ENCODE measurements at regions not wholly inside any gene's neighbourhood (a gene's known extent, or its start where the extent isn't known, plus 50 kb on each side); places are given as distances from the start of the nearest gene placed in this dataset.

DNA sequence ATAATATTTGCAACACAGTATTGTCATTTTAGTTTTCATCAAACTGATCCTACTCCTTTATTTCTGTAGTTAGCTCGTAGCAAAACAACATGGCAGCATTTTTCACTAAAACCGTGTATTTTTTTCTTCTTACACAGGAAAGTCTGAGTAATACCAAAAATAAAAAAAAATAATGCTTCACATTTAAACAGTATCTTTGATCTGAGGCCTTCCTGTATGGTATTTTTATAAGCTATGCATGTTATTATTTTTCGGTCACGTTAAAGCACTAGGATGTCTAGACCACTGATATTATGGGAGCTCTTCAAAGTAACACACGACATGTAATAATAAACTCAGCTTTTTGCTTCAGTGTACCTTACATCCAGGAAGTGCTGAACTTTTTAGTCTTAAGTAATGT, 94.1 kb upstream of the SRD5A3 start:
- Histone ChIP-seq H3K4me1 (ENCODE audit: control insufficient read depth, extremely low read depth, insufficient read depth, low read length) (no peaks in the 10 kb centered on the region), H3K36me3 (ENCODE audit: control insufficient read depth in 2 of 2, extremely low read depth in 1 of 2, insufficient read depth in 2 of 2, low read length in 2 of 2) (no peaks in the 10 kb centered on the region), H3K4me3 (ENCODE audit: control insufficient read depth in 2 of 3, extremely low read depth in 1 of 3, insufficient read depth in 2 of 3, low read depth in 1 of 3, low read length in 3 of 3) (no peak overlapping the region), H2AFZ (ENCODE audit: control insufficient read depth, low read length) (no peak overlapping the region), H3K79me2 (ENCODE audit: control insufficient read depth, insufficient read depth, low read length) (no peaks in the 10 kb centered on the region), H3K27me3 (ENCODE audit: control insufficient read depth, extremely low read depth, insufficient read depth, low read length) (no peaks in the 10 kb centered on the region), H3K9me3 (ENCODE audit: control insufficient read depth, low read depth, low read length) (no peaks in the 10 kb centered on the region), H3K9me1 (ENCODE audit: control insufficient read depth, extremely low read depth, insufficient read depth, low read length) (no peaks in the 10 kb centered on the region), H4K20me1 (ENCODE audit: control insufficient read depth, extremely low read depth, insufficient read depth, low read length) (no peaks in the 10 kb centered on the region), H3K4me2 (ENCODE audit: control insufficient read depth, extremely low read depth, insufficient read depth, low read depth, low read length) (no peak overlapping the region), H3K27ac (ENCODE audit: control insufficient read depth, insufficient read depth, low read length) (no peak overlapping the region), H3K9ac (ENCODE audit: control insufficient read depth, extremely low read depth, insufficient read depth, low read length) (no peak overlapping the region)
- dilution Hi-C loops (cut with MboI; ENCODE audit: extremely low pct_ligation_motif_present, low sequenced_read_pairs): no loop called here
- FAIRE-seq (no peak), DNase-seq (ENCODE audit: low read depth, low spot score) (no peak)
- TF ChIP-seq, protein P1, sequence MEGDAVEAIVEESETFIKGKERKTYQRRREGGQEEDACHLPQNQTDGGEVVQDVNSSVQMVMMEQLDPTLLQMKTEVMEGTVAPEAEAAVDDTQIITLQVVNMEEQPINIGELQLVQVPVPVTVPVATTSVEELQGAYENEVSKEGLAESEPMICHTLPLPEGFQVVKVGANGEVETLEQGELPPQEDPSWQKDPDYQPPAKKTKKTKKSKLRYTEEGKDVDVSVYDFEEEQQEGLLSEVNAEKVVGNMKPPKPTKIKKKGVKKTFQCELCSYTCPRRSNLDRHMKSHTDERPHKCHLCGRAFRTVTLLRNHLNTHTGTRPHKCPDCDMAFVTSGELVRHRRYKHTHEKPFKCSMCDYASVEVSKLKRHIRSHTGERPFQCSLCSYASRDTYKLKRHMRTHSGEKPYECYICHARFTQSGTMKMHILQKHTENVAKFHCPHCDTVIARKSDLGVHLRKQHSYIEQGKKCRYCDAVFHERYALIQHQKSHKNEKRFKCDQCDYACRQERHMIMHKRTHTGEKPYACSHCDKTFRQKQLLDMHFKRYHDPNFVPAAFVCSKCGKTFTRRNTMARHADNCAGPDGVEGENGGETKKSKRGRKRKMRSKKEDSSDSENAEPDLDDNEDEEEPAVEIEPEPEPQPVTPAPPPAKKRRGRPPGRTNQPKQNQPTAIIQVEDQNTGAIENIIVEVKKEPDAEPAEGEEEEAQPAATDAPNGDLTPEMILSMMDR (optimal IDR thresholded peaks at IDR 0.05 in 1 of 3, IDR thresholded peaks at IDR 0.05 in 1 of 3, conservative IDR thresholded peaks at IDR 0.05 in 1 of 3; ENCODE audit: extremely low read depth in 1 of 3, insufficient read depth in 2 of 3, low read length in 3 of 3): no peak

- H3K27ac ChIP-seq (ENCODE audit: control insufficient read depth, insufficient read depth, low read length): no peak overlapping the region
- FAIRE-seq: no peak
Observed at GRCh38 chr4:55253948-55254593, 92.0 kb upstream of the SRD5A3 start.

More at GRCh38 chr4:55253948-55254593, 92.0 kb upstream of the SRD5A3 start:
- Histone ChIP-seq H3K27me3 (ENCODE audit: control insufficient read depth, extremely low read depth, insufficient read depth, low read length) (no peaks in the 10 kb centered on the region), H3K4me1 (ENCODE audit: control insufficient read depth, extremely low read depth, insufficient read depth, low read length) (no peaks in the 10 kb centered on the region), H3K4me2 (ENCODE audit: control insufficient read depth, extremely low read depth, insufficient read depth, low read depth, low read length) (no peak overlapping the region), H4K20me1 (ENCODE audit: control insufficient read depth, extremely low read depth, insufficient read depth, low read length) (no peaks in the 10 kb centered on the region), H3K4me3 (ENCODE audit: control insufficient read depth in 2 of 3, extremely low read depth in 1 of 3, insufficient read depth in 2 of 3, low read depth in 1 of 3, low read length in 3 of 3) (no peak overlapping the region), H3K9me1 (ENCODE audit: control insufficient read depth, extremely low read depth, insufficient read depth, low read length) (no peaks in the 10 kb centered on the region), H3K79me2 (ENCODE audit: control insufficient read depth, insufficient read depth, low read length) (no peaks in the 10 kb centered on the region), H2AFZ (ENCODE audit: control insufficient read depth, low read length) (no peak overlapping the region), H3K9me3 (ENCODE audit: control insufficient read depth, low read depth, low read length) (no peaks in the 10 kb centered on the region), H3K9ac (ENCODE audit: control insufficient read depth, extremely low read depth, insufficient read depth, low read length) (no peak overlapping the region), H3K36me3 (ENCODE audit: control insufficient read depth in 2 of 2, extremely low read depth in 1 of 2, insufficient read depth in 2 of 2, low read length in 2 of 2) (no peaks in the 10 kb centered on the region)
- dilution Hi-C loops (cut with MboI; ENCODE audit: extremely low pct_ligation_motif_present, low sequenced_read_pairs): no loop called here
- DNase-seq (ENCODE audit: low read depth, low spot score): no peak
- TF ChIP-seq, protein P1 (optimal IDR thresholded peaks at IDR 0.05 in 1 of 3, IDR thresholded peaks at IDR 0.05 in 1 of 3, conservative IDR thresholded peaks at IDR 0.05 in 1 of 3; ENCODE audit: extremely low read depth in 1 of 3, insufficient read depth in 2 of 3, low read length in 3 of 3): no peak
- TF ChIP-seq EZH2 (IDR thresholded peaks at IDR 0.05; ENCODE audit: low read length): no peak

Data from keratinocyte (primary cell).